ENCODE measurements at regions not wholly inside any gene's neighbourhood (a gene's known extent, or its start where the extent isn't known, plus 50 kb on each side); places are given as distances from the start of the nearest gene placed in this dataset.
"Not testable (repeated sequence)": the region's sequence is repeated elsewhere in the genome, so short reads cannot be mapped to it uniquely, and the experiment has no call there.

DNA sequence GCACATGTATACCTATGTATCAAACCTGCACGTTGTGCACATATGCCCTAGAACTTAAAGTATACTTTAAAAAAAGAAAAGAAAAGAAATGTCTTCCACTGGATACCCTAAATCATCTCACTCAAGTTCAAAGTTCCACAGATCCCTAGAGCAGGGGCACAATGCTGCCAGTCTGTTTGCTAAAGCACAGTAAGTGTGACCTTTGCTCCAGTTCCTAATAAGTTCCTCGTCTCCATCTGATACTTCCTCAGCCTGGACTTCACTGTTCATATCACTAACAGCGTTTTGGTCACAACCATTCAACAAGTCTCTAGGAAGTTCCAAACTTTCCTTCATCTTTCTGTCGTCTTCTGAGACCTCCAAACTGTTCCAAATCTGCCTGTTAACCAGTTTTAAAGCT lies 118.3 kb downstream of the BMP4 start:
- ATAC-seq: no peak
- TF ChIP-seq CTCF (IDR thresholded peaks at IDR 0.05): no peak
- intact Hi-C loops (cut with DNase I): no loop called here
- H3K27me3 ChIP-seq: no peaks in the 10 kb centered on the region
- H3K4me3 ChIP-seq: no peak overlapping the region
- DNase-seq: no peak
- no peaks in the 10 kb centered on the region for H3K36me3 ChIP-seq
- H3K9me3 ChIP-seq: peaks cover 0 to 26% of the 10 kb centered on the region in 2 donors
- H3K4me1 ChIP-seq: no peaks in the 10 kb centered on the region
- H3K27ac ChIP-seq: no peak overlapping the region

GRCh38 chr14:53837656-53838055 lies 119.0 kb downstream of the BMP4 start:
- peaks cover 0 to 26% of the 10 kb centered on the region in 2 donors for H3K9me3 ChIP-seq
- H3K27me3 ChIP-seq; ATAC-seq; H3K36me3 ChIP-seq; H3K4me3 ChIP-seq; intact Hi-C loops (cut with DNase I); H3K27ac ChIP-seq; DNase-seq; H3K4me1 ChIP-seq: not testable (repeated sequence)

GRCh38 chr14:53836551-53836950 lies 120.1 kb downstream of the BMP4 start:
- ATAC-seq (no peak), DNase-seq (no peak)
- no peaks in the 10 kb centered on the region for H3K36me3 ChIP-seq
- H3K4me1 ChIP-seq: no peaks in the 10 kb centered on the region
- peaks cover 0 to 26% of the 10 kb centered on the region in 2 donors for H3K9me3 ChIP-seq
- no peaks in the 10 kb centered on the region for H3K27me3 ChIP-seq
- TF ChIP-seq CTCF (IDR thresholded peaks at IDR 0.05): no peak
- no peak overlapping the region for H3K27ac ChIP-seq
- intact Hi-C loops (cut with DNase I): no loop called here
- no peak overlapping the region for H3K4me3 ChIP-seq

- no peak for TF ChIP-seq CTCF (IDR thresholded peaks at IDR 0.05)
- DNase-seq: no peak
- H3K9me3 ChIP-seq: peaks cover 0 to 9% of the 10 kb centered on the region in 2 donors
- no peak for ATAC-seq
- no peaks in the 10 kb centered on the region for H3K36me3 ChIP-seq
- no peaks in the 10 kb centered on the region for H3K4me1 ChIP-seq
- no peaks in the 10 kb centered on the region for H3K27me3 ChIP-seq
- no peak overlapping the region for H3K4me3 ChIP-seq
- intact Hi-C loops (cut with DNase I): no loop called here
- H3K27ac ChIP-seq: no peak overlapping the region
These were observed 127.8 kb downstream of the BMP4 start for GRCh38 chr14:53828820-53829219.

DNA sequence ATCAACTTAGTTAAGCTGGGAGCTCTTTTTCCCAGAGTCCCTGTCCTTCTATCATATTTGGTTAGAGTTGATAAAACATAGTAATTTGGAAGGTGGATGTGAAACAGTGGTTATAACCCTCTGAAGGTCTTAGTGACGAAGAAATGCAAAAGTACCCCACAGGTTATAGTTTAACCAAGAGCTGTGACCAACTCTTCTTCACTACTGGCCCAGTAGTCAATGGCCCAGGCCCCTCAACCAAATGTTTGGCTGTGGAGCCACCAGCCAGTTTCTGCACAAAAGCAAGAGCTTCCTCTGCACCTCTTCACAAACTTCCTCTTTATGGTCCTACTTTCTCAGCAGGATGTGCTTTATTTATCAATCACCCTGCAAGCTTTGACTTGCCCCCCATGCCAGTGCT lies 132.6 kb downstream of the BMP4 start:
- ATAC-seq: no peak

More for the DNA sequence above, 132.6 kb downstream of the BMP4 start:
- no peaks in the 10 kb centered on the region for H3K27me3 ChIP-seq
- no peak overlapping the region for H3K4me3 ChIP-seq
- no peak overlapping the region for H3K27ac ChIP-seq
- no peak for DNase-seq
- no peaks in the 10 kb centered on the region for H3K4me1 ChIP-seq
- intact Hi-C loops (cut with DNase I): no loop called here
- peaks cover 0 to 3% of the 10 kb centered on the region in 2 donors for H3K9me3 ChIP-seq
- no peak for TF ChIP-seq CTCF (IDR thresholded peaks at IDR 0.05)
- H3K36me3 ChIP-seq: no peaks in the 10 kb centered on the region

Data from left lung (tissue), 4 donors.